ENCODE measurements at regions not wholly inside any gene's neighbourhood (a gene's known extent, or its start where the extent isn't known, plus 50 kb on each side); places are given as distances from the start of the nearest gene placed in this dataset.

GRCh38 chrX:102833136-102833535 is 103.9 kb upstream of the RAB40AL start:
- TF ChIP-seq, protein P1, sequence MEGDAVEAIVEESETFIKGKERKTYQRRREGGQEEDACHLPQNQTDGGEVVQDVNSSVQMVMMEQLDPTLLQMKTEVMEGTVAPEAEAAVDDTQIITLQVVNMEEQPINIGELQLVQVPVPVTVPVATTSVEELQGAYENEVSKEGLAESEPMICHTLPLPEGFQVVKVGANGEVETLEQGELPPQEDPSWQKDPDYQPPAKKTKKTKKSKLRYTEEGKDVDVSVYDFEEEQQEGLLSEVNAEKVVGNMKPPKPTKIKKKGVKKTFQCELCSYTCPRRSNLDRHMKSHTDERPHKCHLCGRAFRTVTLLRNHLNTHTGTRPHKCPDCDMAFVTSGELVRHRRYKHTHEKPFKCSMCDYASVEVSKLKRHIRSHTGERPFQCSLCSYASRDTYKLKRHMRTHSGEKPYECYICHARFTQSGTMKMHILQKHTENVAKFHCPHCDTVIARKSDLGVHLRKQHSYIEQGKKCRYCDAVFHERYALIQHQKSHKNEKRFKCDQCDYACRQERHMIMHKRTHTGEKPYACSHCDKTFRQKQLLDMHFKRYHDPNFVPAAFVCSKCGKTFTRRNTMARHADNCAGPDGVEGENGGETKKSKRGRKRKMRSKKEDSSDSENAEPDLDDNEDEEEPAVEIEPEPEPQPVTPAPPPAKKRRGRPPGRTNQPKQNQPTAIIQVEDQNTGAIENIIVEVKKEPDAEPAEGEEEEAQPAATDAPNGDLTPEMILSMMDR (conservative IDR thresholded peaks at IDR 0.05; ENCODE audit: low read depth, low read length) = no peak
- TF ChIP-seq EZH2phosphoT487 (IDR thresholded peaks at IDR 0.05; ENCODE audit: borderline replicate concordance, low read length) = no peak
